Neuronal stem cell (in vitro differentiated cells): ENCODE measurements at regions not wholly inside any gene's neighbourhood (a gene's known extent, or its start where the extent isn't known, plus 50 kb on each side); places are given as distances from the start of the nearest gene placed in this dataset.

Experiments used
- DNase-seq: peaks from one replicate; pipeline ENCODE4 v3.0.0-alpha.2; 2013; ENCODE audit warnings: low spot score
- H2AFZ ChIP-seq: one replicate; pipeline ENCODE4 v1.6.1; 2013; ENCODE audit warnings: mild to moderate bottlenecking, low read length, inconsistent platforms
- H2AK5ac ChIP-seq: 2 replicates; pipeline ENCODE4 v1.6.1; 2013; ENCODE audit warnings: low read depth, mild to moderate bottlenecking, inconsistent platforms, low read length, moderate library complexity, mixed read lengths
- H2BK120ac ChIP-seq: 2 replicates; pipeline ENCODE4 v1.6.1; 2013; ENCODE audit warnings: low read depth, mild to moderate bottlenecking, inconsistent platforms, low read length, moderate library complexity, mixed read lengths
- H2BK12ac ChIP-seq: one replicate; pipeline ENCODE4 v1.6.1; 2013; ENCODE audit warnings: low read length, inconsistent platforms
- H2BK15ac ChIP-seq: 2 replicates; pipeline ENCODE4 v1.6.1; 2013; ENCODE audit warnings: mild to moderate bottlenecking, low read length, inconsistent platforms, mixed read lengths
- H2BK5ac ChIP-seq: one replicate; pipeline ENCODE4 v1.6.1; 2013; ENCODE audit warnings: inconsistent platforms, mild to moderate bottlenecking, low read length, moderate library complexity
- H3K14ac ChIP-seq: one replicate; pipeline ENCODE4 v1.6.1; 2013; ENCODE audit warnings: low read length, inconsistent platforms
- H3K18ac ChIP-seq: 2 replicates; pipeline ENCODE4 v1.6.1; 2013; ENCODE audit warnings: low read length, inconsistent platforms
- H3K23ac ChIP-seq: 2 replicates; pipeline ENCODE4 v1.6.1; 2013; ENCODE audit warnings: low read depth, mild to moderate bottlenecking, mixed read lengths, low read length, inconsistent platforms; ENCODE audit not compliant: poor library complexity
- H3K27ac ChIP-seq: replicated peaks from 3 replicates; pipeline ENCODE4 v1.5.1; 2013; ENCODE audit warnings: low read length, inconsistent platforms
- H3K27me3 ChIP-seq, 3 experiments: 2 replicates each; pipeline ENCODE4 v1.6.1; 2013; ENCODE audit warnings: low read length in 3 of 3, mild to moderate bottlenecking in 2 of 3, inconsistent platforms in 1 of 3, low read depth in 1 of 3, mixed read lengths in 1 of 3, moderate library complexity in 1 of 3; ENCODE audit not compliant: control insufficient read depth in 3 of 3, insufficient read depth in 3 of 3
- H3K36me3 ChIP-seq, 2 donors: replicated peaks in 1 of 2; 2 replicates each; pipeline ENCODE4 v1.6.1; 2013; ENCODE audit warnings: low read length in 2 of 2; ENCODE audit not compliant: control insufficient read depth in 2 of 2, insufficient read depth in 2 of 2
- H3K4ac ChIP-seq: 2 replicates; pipeline ENCODE4 v1.6.1; 2013; ENCODE audit warnings: inconsistent platforms, mild to moderate bottlenecking, low read length, moderate library complexity
- H3K4me1 ChIP-seq, 2 donors: 1 replicate in 1 of 2; 2 replicates in 1 of 2; pipeline ENCODE4 v1.6.1; 2013; ENCODE audit warnings: low read length in 2 of 2, low read depth in 1 of 2; ENCODE audit not compliant: control insufficient read depth in 2 of 2, insufficient read depth in 1 of 2
- H3K4me2 ChIP-seq: one replicate; pipeline ENCODE4 v1.6.1; 2013; ENCODE audit warnings: mild to moderate bottlenecking, low read length, inconsistent platforms; ENCODE audit not compliant: insufficient read depth, poor library complexity, severe bottlenecking
- H3K4me3 ChIP-seq, 2 donors: 2 replicates each; pipeline ENCODE4 v1.5.1; 2013; ENCODE audit warnings: low read length in 2 of 2, mild to moderate bottlenecking in 2 of 2, inconsistent platforms in 1 of 2, moderate library complexity in 1 of 2
- H3K79me1 ChIP-seq: one replicate; pipeline ENCODE4 v1.6.1; 2013; ENCODE audit warnings: low read depth, mild to moderate bottlenecking, inconsistent platforms, low read length, moderate library complexity
- H3K9ac ChIP-seq: one replicate; pipeline ENCODE4 v1.6.1; 2013; ENCODE audit warnings: mild to moderate bottlenecking, low read depth, low read length, inconsistent platforms; ENCODE audit not compliant: poor library complexity
- H3K9me3 ChIP-seq, 2 donors: replicated peaks in 1 of 2; 2 replicates each; pipeline versions ENCODE3 to v1.6.1; 2013; ENCODE audit warnings: low read length in 2 of 2, mild to moderate bottlenecking in 2 of 2, inconsistent platforms in 1 of 2, low read depth in 1 of 2, mixed read lengths in 1 of 2, moderate library complexity in 1 of 2; ENCODE audit not compliant: control insufficient read depth in 2 of 2, insufficient read depth in 1 of 2
- H4K8ac ChIP-seq: one replicate; pipeline ENCODE4 v1.6.1; 2013; ENCODE audit warnings: low read depth, mild to moderate bottlenecking, inconsistent platforms, low read length, moderate library complexity
- H4K91ac ChIP-seq: one replicate; pipeline ENCODE4 v1.6.1; 2013; ENCODE audit warnings: low read length, low read depth, mild to moderate bottlenecking, inconsistent platforms; ENCODE audit not compliant: poor library complexity
- WGBS, 2 donors: extraction: QIAGEN DNeasy Blood & Tissue Kit; methylation state at CpG; one replicate each; pipeline ENCODE4 v1.1.7; 2013; ENCODE audit warnings: missing lambda C conversion rate in 2 of 2, mixed read lengths in 1 of 2; ENCODE audit not compliant: insufficient read length in 2 of 2, insufficient replicate concordance in 1 of 2; ENCODE audit errors: extremely low coverage in 2 of 2; 5-methylcytosine and 5-hydroxymethylcytosine counted together

DNA sequence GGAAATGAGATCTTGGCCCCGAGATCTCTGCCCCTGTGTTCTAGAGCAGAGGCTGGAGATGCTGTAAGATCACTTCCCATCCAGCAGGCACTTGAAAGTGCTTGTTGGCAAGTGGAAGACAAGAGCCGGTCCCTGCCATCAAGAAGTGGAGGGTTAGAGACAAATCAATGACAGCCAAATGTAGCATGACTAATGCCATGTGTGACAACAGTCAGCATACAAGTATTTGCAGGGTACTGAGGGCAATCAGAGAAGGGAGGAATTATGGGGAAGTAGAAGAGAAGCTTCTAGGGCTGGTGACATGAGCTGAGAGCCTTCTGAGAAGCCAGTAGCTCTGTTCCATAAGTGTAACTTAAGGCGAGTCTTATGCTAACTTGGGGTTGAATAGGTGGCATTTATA lies 58.6 kb downstream of the TMEM17 start:
- Histone ChIP-seq H3K14ac (no peak overlapping the region), H3K36me3 (no peaks in the 10 kb centered on the region), H4K91ac (no peak overlapping the region), H2AK5ac (no peak overlapping the region), H2BK15ac (no peak overlapping the region), H2BK5ac (no peak overlapping the region), H3K4ac (no peak overlapping the region), H3K79me1 (no peaks in the 10 kb centered on the region), H2BK120ac (no peak overlapping the region), H3K4me3 (no peak overlapping the region), H2BK12ac (no peak overlapping the region), H3K9ac (no peak overlapping the region), H3K27ac (no peak overlapping the region), H3K23ac (no peak overlapping the region), H2AFZ (no peak overlapping the region), H3K27me3 (peaks cover 0 to 7% (median 0%) of the 10 kb centered on the region in 3 experiments), H3K4me1 (no peaks in the 10 kb centered on the region), H3K4me2 (no peak overlapping the region), H4K8ac (no peak overlapping the region), H3K18ac (no peak overlapping the region), H3K9me3 (no peaks in the 10 kb centered on the region)
- no CpG with 5 or more reads among the region's 3 CpGs for WGBS, 2 donors
- DNase-seq, result no peak

DNA sequence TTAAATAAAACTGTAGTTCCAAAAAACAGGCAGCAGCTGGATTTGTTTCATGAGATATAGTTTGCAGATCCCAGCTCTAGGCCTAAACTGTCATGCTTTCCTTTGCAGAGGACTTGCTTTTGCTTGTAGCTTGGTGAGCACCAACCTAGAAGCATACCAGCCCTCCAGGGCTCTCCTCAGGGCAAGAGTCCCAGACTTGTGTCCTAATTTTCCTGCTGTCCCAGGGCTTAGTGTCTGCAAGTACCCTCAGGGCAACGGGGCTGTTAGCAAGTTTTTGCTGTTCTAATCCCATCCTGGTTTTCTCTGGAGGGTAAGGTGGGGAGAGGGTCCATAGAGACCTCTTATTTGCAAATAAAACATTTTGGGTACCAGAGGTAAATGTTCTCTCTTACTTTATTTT lies 59.5 kb downstream of the TMEM17 start:
- Histone ChIP-seq H3K27ac (no peak overlapping the region), H2AFZ (no peak overlapping the region), H3K14ac (no peak overlapping the region), H2BK15ac (no peak overlapping the region), H3K4me3 (no peak overlapping the region), H2AK5ac (no peak overlapping the region), H3K4me1 (no peaks in the 10 kb centered on the region), H3K36me3 (no peaks in the 10 kb centered on the region), H3K4ac (no peak overlapping the region), H3K9me3 (no peaks in the 10 kb centered on the region), H3K79me1 (no peaks in the 10 kb centered on the region), H3K27me3 (peaks cover 0 to 7% (median 0%) of the 10 kb centered on the region in 3 experiments), H3K4me2 (no peak overlapping the region), H2BK120ac (no peak overlapping the region), H2BK5ac (no peak overlapping the region), H4K91ac (no peak overlapping the region), H4K8ac (no peak overlapping the region), H3K9ac (no peak overlapping the region), H3K18ac (no peak overlapping the region), H2BK12ac (no peak overlapping the region), H3K23ac (no peak overlapping the region)
- DNase-seq, result no peak
- WGBS, 2 donors, result no CpG with 5 or more reads among the region's 1 CpG

DNA sequence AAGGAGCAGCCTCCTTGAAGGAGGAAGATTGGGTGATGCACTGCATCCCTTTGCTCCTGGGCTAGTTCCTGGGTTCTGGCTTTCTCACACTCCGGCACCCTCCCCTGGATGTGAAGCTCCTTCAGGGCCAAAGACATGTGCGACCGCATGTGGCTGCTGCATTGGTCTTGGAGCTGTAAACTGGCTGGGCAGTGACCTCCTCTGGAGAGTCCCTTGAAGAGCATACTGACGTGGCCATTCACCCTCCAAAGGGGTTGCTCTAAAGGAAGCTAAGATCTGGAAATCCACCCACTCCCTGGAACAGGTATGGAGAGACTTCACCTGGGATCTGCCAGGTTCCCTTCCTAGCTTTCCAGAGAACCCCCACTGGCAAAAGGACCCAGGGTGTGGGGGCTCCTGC lies 62.1 kb downstream of the TMEM17 start:
- Histone ChIP-seq H2BK120ac (no peak overlapping the region), H4K8ac (no peak overlapping the region), H3K4me3 (no peak overlapping the region), H2AK5ac (no peak overlapping the region), H3K9ac (no peak overlapping the region), H3K36me3 (no peaks in the 10 kb centered on the region), H2BK5ac (no peak overlapping the region), H3K27me3 (peaks cover 0 to 7% (median 0%) of the 10 kb centered on the region in 3 experiments), H3K14ac (no peak overlapping the region), H2BK12ac (no peak overlapping the region), H3K79me1 (no peaks in the 10 kb centered on the region), H3K18ac (no peak overlapping the region), H3K4me2 (no peak overlapping the region), H3K4ac (no peak overlapping the region), H4K91ac (no peak overlapping the region), H2BK15ac (no peak overlapping the region), H3K4me1 (no peaks in the 10 kb centered on the region), H3K9me3 (no peaks in the 10 kb centered on the region), H3K23ac (no peak overlapping the region), H2AFZ (no peak overlapping the region), H3K27ac (no peak overlapping the region)
- no peak for DNase-seq
- no CpG with 5 or more reads among the region's 4 CpGs for WGBS, 2 donors

DNA sequence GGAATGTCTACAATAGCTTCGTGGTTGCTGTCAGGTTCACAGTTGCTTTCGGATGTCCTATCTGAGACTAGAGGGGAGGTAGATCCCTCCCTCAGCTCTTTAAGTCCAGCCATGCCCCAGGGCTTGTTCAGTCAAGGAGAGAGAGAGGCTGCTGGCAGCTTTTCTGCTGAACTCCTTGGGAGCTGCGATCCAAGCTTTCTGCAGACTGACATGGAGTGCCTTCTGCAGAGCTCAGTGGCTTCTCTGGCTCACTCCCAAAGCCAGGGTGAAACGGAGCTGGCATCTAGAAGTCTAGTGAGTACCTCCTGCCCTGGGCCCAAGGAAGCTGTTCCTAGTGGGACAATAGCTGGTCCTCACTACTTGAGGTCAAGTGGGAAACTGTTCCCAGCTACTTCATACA lies 62.5 kb downstream of the TMEM17 start:
- Histone ChIP-seq H2AFZ (no peak overlapping the region), H3K23ac (no peak overlapping the region), H3K27ac (no peak overlapping the region), H3K9ac (no peak overlapping the region), H2BK5ac (no peak overlapping the region), H3K18ac (no peak overlapping the region), H3K79me1 (no peaks in the 10 kb centered on the region), H3K4me1 (no peaks in the 10 kb centered on the region), H3K9me3 (no peaks in the 10 kb centered on the region), H3K4me3 (no peak overlapping the region), H3K14ac (no peak overlapping the region), H3K4me2 (no peak overlapping the region), H3K4ac (no peak overlapping the region), H4K8ac (no peak overlapping the region), H2BK12ac (no peak overlapping the region), H3K27me3 (peaks cover 0 to 4% (median 0%) of the 10 kb centered on the region in 3 experiments), H4K91ac (no peak overlapping the region), H2BK15ac (no peak overlapping the region), H2BK120ac (no peak overlapping the region), H2AK5ac (no peak overlapping the region), H3K36me3 (no peaks in the 10 kb centered on the region)
- WGBS, 2 donors, result no CpG with 5 or more reads among the region's 4 CpGs
- no peak for DNase-seq
